Aorta (tissue), 5 donors: ENCODE measurements at regions not wholly inside any gene's neighbourhood (a gene's known extent, or its start where the extent isn't known, plus 50 kb on each side); places are given as distances from the start of the nearest gene placed in this dataset.

ENCODE experiments used
- ATAC-seq: fragments of 200-7000 bp; cut with Tn5 transposase; one replicate; pipeline ENCODE4 v1.9.1; 2022; ENCODE audit warnings: moderate library complexity; ENCODE audit not compliant: low FRiP score
- DNase-seq, 2 donors: peaks; one replicate each; pipeline ENCODE4 v3.0.0-alpha.2; 2020
- H3K27ac ChIP-seq, 2 donors: one replicate each; pipeline ENCODE4 v1.5.1; 2013; ENCODE audit warnings: low read length in 2 of 2, mild to moderate bottlenecking in 2 of 2, moderate library complexity in 2 of 2, control low read depth in 1 of 2, inconsistent platforms in 1 of 2, low read depth in 1 of 2
- H3K27me3 ChIP-seq, 2 donors: one replicate each; pipeline ENCODE4 v1.6.1; 2013; ENCODE audit warnings: control low read depth in 1 of 2, low read length in 1 of 2, mild to moderate bottlenecking in 1 of 2, moderate library complexity in 1 of 2; ENCODE audit not compliant: insufficient read depth in 2 of 2, control insufficient read depth in 1 of 2
- H3K36me3 ChIP-seq, 2 donors: one replicate each; pipeline ENCODE4 v1.6.1; 2013; ENCODE audit warnings: control low read depth in 1 of 2, low read length in 1 of 2, mild to moderate bottlenecking in 1 of 2; ENCODE audit not compliant: insufficient read depth in 2 of 2, control insufficient read depth in 1 of 2
- H3K4me1 ChIP-seq, 2 donors: one replicate each; pipeline ENCODE4 v1.6.1; 2013; ENCODE audit warnings: low read length in 2 of 2, control low read depth in 1 of 2, mild to moderate bottlenecking in 1 of 2, moderate library complexity in 1 of 2; ENCODE audit not compliant: insufficient read depth in 2 of 2, control insufficient read depth in 1 of 2
- H3K4me3 ChIP-seq, 2 donors: one replicate each; pipeline ENCODE4 v1.5.1; 2013; ENCODE audit warnings: low read length in 2 of 2, control low read depth in 1 of 2, mild to moderate bottlenecking in 1 of 2
- H3K9me3 ChIP-seq: one replicate; pipeline ENCODE4 v1.6.1; 2013; ENCODE audit warnings: mild to moderate bottlenecking, low read length; ENCODE audit not compliant: control insufficient read depth
- WGBS, 2 donors: extraction: QIAGEN DNeasy Blood & Tissue Kit; methylation state at CpG; one replicate each; pipeline ENCODE4 v1.1.7; 2013; 5-methylcytosine and 5-hydroxymethylcytosine counted together
- intact Hi-C, 2 donors: fragments of 100-400 bp; cut with DNase I; formaldehyde crosslinking; loops; one replicate each; pipeline versions ENCODE4 v1.14.2 to v1.15.0; 2022
- donor health status: healthy with polysubstance abuse.
- donor health status: Bipolar disorder and iron deficiency.
- donor health status: DM: no; HTN: no; CAD: no.
- donor health status: DM: no; HTN: no; CAD: no.
- donor health status: DM: yes; HTN: yes; CAD: no.

- no peak for DNase-seq
- Histone ChIP-seq H3K27ac (no peak overlapping the region), H3K4me3 (no peak overlapping the region), H3K9me3 (peaks cover 1% of the 10 kb centered on the region), H3K27me3 (no peaks in the 10 kb centered on the region), H3K36me3 (no peaks in the 10 kb centered on the region), H3K4me1 (no peaks in the 10 kb centered on the region)
- WGBS, 2 donors, result 61 to 69% methylated on average over 5 of the region's 5 CpGs
- no peak for ATAC-seq
- intact Hi-C loops, result no loop called here
Measured at GRCh38 chr7:153939177-153939576, 113.0 kb upstream of the DPP6 start.

- peaks cover 1% of the 10 kb centered on the region for H3K9me3 ChIP-seq
- no peak overlapping the region for H3K27ac ChIP-seq
- DNase-seq (no peak), ATAC-seq (no peak)
- H3K4me3 ChIP-seq, result no peak overlapping the region
- no peaks in the 10 kb centered on the region for H3K36me3 ChIP-seq
- no peaks in the 10 kb centered on the region for H3K27me3 ChIP-seq
- H3K4me1 ChIP-seq, result no peaks in the 10 kb centered on the region
- intact Hi-C loops, result no loop called here
- 85 to 94% methylated on average over 3 of the region's 3 CpGs for WGBS, 2 donors
Measured at GRCh38 chr7:153939654-153940053, 112.5 kb upstream of the DPP6 start.

- DNase-seq (no peak), ATAC-seq (no peak)
- no peaks in the 10 kb centered on the region for H3K36me3 ChIP-seq
- intact Hi-C loops, result no loop called here
- WGBS, 2 donors, result 56 to 64% methylated on average over 5 of the region's 5 CpGs
- no peaks in the 10 kb centered on the region for H3K27me3 ChIP-seq
- peaks cover 1% of the 10 kb centered on the region for H3K9me3 ChIP-seq
- H3K4me3 ChIP-seq, result no peak overlapping the region
- H3K27ac ChIP-seq, result no peak overlapping the region
- H3K4me1 ChIP-seq, result no peaks in the 10 kb centered on the region
Measured at GRCh38 chr7:153941061-153941460, 111.1 kb upstream of the DPP6 start.

- H3K4me1 ChIP-seq, result no peaks in the 10 kb centered on the region
- H3K9me3 ChIP-seq, result peaks cover 1% of the 10 kb centered on the region
- H3K4me3 ChIP-seq, result no peak overlapping the region
- ATAC-seq (no peak), DNase-seq (no peak)
- no peaks in the 10 kb centered on the region for H3K27me3 ChIP-seq
- H3K27ac ChIP-seq, result no peak overlapping the region
- intact Hi-C loops, result no loop called here
- 79 to 85% methylated on average over 7 of the region's 7 CpGs for WGBS, 2 donors
- no peaks in the 10 kb centered on the region for H3K36me3 ChIP-seq
Measured at GRCh38 chr7:153942036-153942435, 110.2 kb upstream of the DPP6 start.

GRCh38 chr7:153943457-153943856 lies 108.7 kb upstream of the DPP6 start:
- H3K4me3 ChIP-seq, result no peak overlapping the region
- no peaks in the 10 kb centered on the region for H3K36me3 ChIP-seq
- no peaks in the 10 kb centered on the region for H3K27me3 ChIP-seq
- H3K9me3 ChIP-seq, result peaks cover 1% of the 10 kb centered on the region
- H3K27ac ChIP-seq, result no peak overlapping the region
- intact Hi-C loops, result no loop called here
- no peaks in the 10 kb centered on the region for H3K4me1 ChIP-seq
- 2 to 3% methylated on average over 4 of the region's 4 CpGs for WGBS, 2 donors
- DNase-seq (no peak), ATAC-seq (no peak)

- Histone ChIP-seq H3K4me3 (no peak overlapping the region), H3K9me3 (peaks cover 1% of the 10 kb centered on the region), H3K4me1 (no peaks in the 10 kb centered on the region), H3K27me3 (no peaks in the 10 kb centered on the region), H3K36me3 (no peaks in the 10 kb centered on the region), H3K27ac (no peak overlapping the region)
- WGBS, 2 donors, result 24% methylated on average over 12 of the region's 12 CpGs
- ATAC-seq, result no peak
- intact Hi-C loops, result no loop called here
- no peak for DNase-seq
Measured at GRCh38 chr7:153943861-153944260, 108.3 kb upstream of the DPP6 start.

- Histone ChIP-seq H3K36me3 (no peaks in the 10 kb centered on the region), H3K4me1 (no peaks in the 10 kb centered on the region), H3K27ac (no peak overlapping the region), H3K4me3 (no peak overlapping the region), H3K9me3 (no peaks in the 10 kb centered on the region), H3K27me3 (no peaks in the 10 kb centered on the region)
- WGBS, 2 donors, result 43 to 47% methylated on average over 2 of the region's 2 CpGs
- DNase-seq (no peak), ATAC-seq (no peak)
- intact Hi-C loops, result no loop called here
Measured at GRCh38 chr7:153948060-153948459, 104.1 kb upstream of the DPP6 start.

- Histone ChIP-seq H3K9me3 (no peaks in the 10 kb centered on the region), H3K27ac (no peak overlapping the region), H3K4me3 (no peak overlapping the region), H3K27me3 (no peaks in the 10 kb centered on the region), H3K36me3 (no peaks in the 10 kb centered on the region), H3K4me1 (peaks cover 0 to 2% of the 10 kb centered on the region in 2 donors)
- no peak for DNase-seq
- intact Hi-C loops, result no loop called here
- WGBS, 2 donors, result 62 to 68% methylated on average over 10 of the region's 10 CpGs
- ATAC-seq, result no peak
Measured at GRCh38 chr7:153951316-153951715, 100.9 kb upstream of the DPP6 start.

GRCh38 chr7:153954477-153954876 lies 97.7 kb upstream of the DPP6 start:
- H3K27me3 ChIP-seq, result no peaks in the 10 kb centered on the region
- intact Hi-C loops, result no loop called here
- WGBS, 2 donors, result 85 to 86% methylated on average over 4 of the region's 4 CpGs

More at GRCh38 chr7:153954477-153954876, 97.7 kb upstream of the DPP6 start:
- no peak overlapping the region for H3K4me3 ChIP-seq
- DNase-seq (no peak), ATAC-seq (no peak)
- H3K4me1 ChIP-seq, result peaks cover 0 to 2% of the 10 kb centered on the region in 2 donors
- no peaks in the 10 kb centered on the region for H3K36me3 ChIP-seq
- H3K27ac ChIP-seq, result no peak overlapping the region
- no peaks in the 10 kb centered on the region for H3K9me3 ChIP-seq
